ENCODE measurements at regions not wholly inside any gene's neighbourhood (a gene's known extent, or its start where the extent isn't known, plus 50 kb on each side); places are given as distances from the start of the nearest gene placed in this dataset.

DNA sequence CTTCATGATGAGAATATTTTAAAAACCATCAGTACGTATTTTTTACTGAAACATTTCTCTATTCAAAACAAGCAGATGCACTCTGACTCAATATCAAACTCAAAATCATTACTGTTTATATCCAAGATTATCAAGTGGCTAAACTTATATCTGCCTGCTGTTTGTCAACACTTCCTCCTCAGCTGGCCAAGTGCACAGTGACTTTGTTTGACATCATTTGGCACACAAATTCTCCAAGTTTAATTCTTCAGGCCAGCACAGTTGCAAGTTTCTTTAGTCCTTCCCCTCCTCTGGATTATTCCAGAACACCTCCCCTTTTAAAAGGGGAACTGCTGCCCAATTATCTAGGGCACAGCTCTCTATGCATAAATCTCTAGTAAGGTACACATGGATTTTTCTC lies 346.6 kb downstream of the FSIP2 start:
- DNase-seq (ENCODE audit: extremely low read depth, low read depth) = no peak
- TF ChIP-seq, protein P1, sequence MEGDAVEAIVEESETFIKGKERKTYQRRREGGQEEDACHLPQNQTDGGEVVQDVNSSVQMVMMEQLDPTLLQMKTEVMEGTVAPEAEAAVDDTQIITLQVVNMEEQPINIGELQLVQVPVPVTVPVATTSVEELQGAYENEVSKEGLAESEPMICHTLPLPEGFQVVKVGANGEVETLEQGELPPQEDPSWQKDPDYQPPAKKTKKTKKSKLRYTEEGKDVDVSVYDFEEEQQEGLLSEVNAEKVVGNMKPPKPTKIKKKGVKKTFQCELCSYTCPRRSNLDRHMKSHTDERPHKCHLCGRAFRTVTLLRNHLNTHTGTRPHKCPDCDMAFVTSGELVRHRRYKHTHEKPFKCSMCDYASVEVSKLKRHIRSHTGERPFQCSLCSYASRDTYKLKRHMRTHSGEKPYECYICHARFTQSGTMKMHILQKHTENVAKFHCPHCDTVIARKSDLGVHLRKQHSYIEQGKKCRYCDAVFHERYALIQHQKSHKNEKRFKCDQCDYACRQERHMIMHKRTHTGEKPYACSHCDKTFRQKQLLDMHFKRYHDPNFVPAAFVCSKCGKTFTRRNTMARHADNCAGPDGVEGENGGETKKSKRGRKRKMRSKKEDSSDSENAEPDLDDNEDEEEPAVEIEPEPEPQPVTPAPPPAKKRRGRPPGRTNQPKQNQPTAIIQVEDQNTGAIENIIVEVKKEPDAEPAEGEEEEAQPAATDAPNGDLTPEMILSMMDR (IDR thresholded peaks at IDR 0.05; ENCODE audit: low read depth, low read length) = no peak

DNA sequence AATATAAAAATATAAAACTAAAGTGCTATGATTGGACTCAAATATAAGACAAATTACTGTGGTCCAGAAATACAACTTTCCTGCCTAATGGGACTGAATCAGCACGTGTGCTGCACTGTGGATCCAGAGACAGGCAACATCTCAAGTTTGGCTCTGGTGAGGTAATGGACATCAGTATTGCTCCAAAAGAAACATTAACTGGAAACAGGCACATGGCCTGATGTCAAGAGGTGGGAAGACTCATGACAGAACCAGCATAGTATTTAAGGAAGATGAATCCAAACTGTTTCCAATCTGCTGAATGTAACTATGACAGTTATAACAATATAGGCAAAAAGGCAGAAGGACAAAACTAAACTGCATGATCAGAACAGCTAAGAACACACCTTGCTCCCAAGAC lies 354.6 kb downstream of the FSIP2 start:
- no peak for DNase-seq (ENCODE audit: extremely low read depth, low read depth)

DNA sequence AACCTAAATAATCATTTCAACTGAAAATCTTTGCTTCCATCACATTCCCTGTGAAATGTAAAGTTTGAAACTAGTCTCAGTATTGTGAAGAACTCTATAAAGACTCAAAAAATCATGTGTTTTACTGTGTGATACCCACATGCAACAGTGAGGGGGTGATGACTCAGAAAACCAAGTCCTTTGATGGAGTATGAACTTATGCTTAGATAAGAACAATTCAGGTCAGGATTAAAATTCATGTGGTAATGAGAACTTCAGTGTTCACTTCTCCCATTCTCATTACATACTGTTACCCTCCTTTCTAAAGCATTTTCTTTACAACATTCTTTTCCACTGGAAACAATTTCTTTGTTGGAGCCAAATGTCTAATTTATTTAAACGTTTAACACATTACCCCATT lies 360.2 kb downstream of the FSIP2 start:
- TF ChIP-seq, protein P1 (IDR thresholded peaks at IDR 0.05; ENCODE audit: low read depth, low read length) = no peak
- DNase-seq (ENCODE audit: extremely low read depth, low read depth) = no peak

More for the DNA sequence above, 354.6 kb downstream of the FSIP2 start:
- TF ChIP-seq, protein P1 (IDR thresholded peaks at IDR 0.05; ENCODE audit: low read depth, low read length) = no peak

DNA sequence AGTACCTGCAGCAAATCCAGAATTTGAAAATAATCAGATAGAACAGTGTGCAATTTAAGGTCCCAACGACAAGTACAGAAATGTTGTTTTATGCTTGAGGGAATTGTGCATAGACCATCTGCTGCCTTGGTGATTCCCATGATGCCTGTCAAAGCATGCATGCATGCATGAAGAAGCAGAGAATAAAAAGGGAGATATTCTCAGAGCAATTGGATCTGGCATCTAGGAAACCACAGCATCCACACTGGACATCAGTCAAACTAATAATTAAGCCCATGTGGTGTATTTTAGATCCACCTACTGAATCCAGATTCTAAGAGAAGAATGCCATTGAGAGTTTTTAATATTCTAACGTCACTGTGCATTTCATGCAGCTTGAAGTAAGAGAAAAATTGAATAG lies 361.2 kb downstream of the FSIP2 start:
- TF ChIP-seq, protein P1 (IDR thresholded peaks at IDR 0.05; ENCODE audit: low read depth, low read length) = no peak
- DNase-seq (ENCODE audit: extremely low read depth, low read depth) = no peak

DNA sequence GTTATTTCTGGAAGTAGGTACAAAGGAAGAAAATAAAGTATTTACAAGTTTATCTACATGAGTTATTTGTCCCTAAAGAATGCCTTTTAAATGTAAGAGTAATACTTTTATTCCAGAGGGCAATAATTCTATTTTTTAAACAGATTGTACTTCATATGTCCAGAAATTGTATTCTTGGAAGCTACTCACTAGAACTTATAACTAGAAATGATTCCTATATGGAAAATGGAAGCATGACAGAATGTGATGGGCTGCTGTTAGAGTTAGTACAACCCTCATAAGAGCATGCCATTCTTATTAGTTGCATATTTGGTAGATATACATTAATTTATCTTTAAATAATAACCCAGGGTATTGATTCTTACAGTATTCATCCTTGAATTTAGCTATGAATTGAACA lies 362.0 kb downstream of the FSIP2 start:
- TF ChIP-seq, protein P1 (IDR thresholded peaks at IDR 0.05; ENCODE audit: low read depth, low read length) = no peak
- DNase-seq (ENCODE audit: extremely low read depth, low read depth) = no peak

DNA sequence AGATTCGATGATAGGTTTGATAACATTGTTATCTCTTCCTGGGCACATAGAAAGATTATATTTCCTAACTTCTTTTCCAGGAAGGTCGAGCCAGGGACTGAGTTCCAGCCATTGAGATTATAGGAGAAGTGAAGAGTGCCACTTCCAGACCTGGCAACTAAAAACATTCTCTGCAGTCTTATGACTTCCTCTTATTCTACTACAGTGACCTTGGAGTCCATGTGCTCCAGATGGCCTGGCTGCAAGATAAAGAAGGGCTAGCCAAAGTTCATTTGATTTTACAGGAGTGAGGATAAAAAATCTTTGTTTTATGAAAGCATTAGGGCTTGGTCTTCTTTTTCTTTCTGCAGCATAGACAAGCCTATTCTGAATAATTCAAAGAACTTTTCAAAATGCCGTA lies 363.0 kb downstream of the FSIP2 start:
- TF ChIP-seq, protein P1 (IDR thresholded peaks at IDR 0.05; ENCODE audit: low read depth, low read length) = no peak
- no peak for DNase-seq (ENCODE audit: extremely low read depth, low read depth)

DNA sequence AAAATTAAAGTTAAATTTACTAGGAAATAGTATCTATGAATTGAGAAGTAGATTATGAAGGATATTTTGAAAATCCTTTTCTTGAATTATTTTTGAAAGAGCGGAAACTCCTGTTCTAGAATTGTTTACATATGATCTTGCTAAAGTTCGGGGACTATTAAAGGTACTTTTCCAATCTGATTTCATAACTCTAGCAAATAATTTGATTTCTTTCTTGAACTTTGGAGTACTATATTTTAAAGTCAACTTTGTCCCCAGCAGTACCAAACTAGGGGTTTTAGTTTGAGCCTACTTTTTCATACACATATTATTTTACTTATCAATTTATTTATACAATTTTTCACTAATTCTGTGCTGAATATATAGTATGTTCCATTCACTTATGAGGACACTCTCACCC lies 364.7 kb downstream of the FSIP2 start:
- TF ChIP-seq, protein P1 (IDR thresholded peaks at IDR 0.05; ENCODE audit: low read depth, low read length) = no peak
- DNase-seq (ENCODE audit: extremely low read depth, low read depth) = no peak

All from AG09319 (cell line).